Astrocyte (in vitro differentiated cells and primary cell): ENCODE measurements at regions not wholly inside any gene's neighbourhood (a gene's known extent, or its start where the extent isn't known, plus 50 kb on each side); places are given as distances from the start of the nearest gene placed in this dataset.
A peak's percentile ranks its signal among the peaks of the same experiment; 100 is the strongest.
"Not testable (repeated sequence)": the region's sequence is repeated elsewhere in the genome, so short reads cannot be mapped to it uniquely, and the experiment has no call there.

Experiments
- DNase-seq: peaks from one replicate; pipeline ENCODE4 v3.0.0-alpha.2; 2010; ENCODE audit warnings: low read depth
- FAIRE-seq: peaks from 2 replicates; lab custom pipeline; 2011; peaks lifted over from hg19 to GRCh38; lab: Jason Lieb, UNC
- H2AFZ ChIP-seq: 2 replicates; pipeline ENCODE4 v1.6.0; 2012; ENCODE audit warnings: low read depth, low read length, inconsistent platforms
- H3K27ac ChIP-seq: 2 replicates; pipeline ENCODE4 v1.5.1; 2011; ENCODE audit warnings: low read depth, low read length, inconsistent platforms
- H3K27me3 ChIP-seq: 2 replicates; pipeline ENCODE4 v1.6.0; 2011; ENCODE audit warnings: low read length, inconsistent platforms; ENCODE audit not compliant: insufficient read depth
- H3K36me3 ChIP-seq: 2 replicates; pipeline ENCODE4 v1.5.1; 2011; ENCODE audit warnings: low read length, inconsistent platforms; ENCODE audit not compliant: insufficient read depth
- H3K4me1 ChIP-seq: 2 replicates; pipeline ENCODE4 v1.5.1; 2011; ENCODE audit warnings: low read length, inconsistent platforms; ENCODE audit not compliant: insufficient read depth
- H3K4me2 ChIP-seq: 2 replicates; pipeline ENCODE4 v1.6.0; 2012; ENCODE audit warnings: low read length, inconsistent platforms
- H3K4me3 ChIP-seq: 2 replicates; pipeline ENCODE4 v1.5.1; 2011; ENCODE audit warnings: low read depth, mild to moderate bottlenecking, low read length, inconsistent platforms; ENCODE audit not compliant: insufficient read depth
- H3K79me2 ChIP-seq: 2 replicates; pipeline ENCODE4 v1.6.0; 2012; ENCODE audit warnings: mild to moderate bottlenecking, low read length, inconsistent platforms; ENCODE audit not compliant: insufficient read depth
- H3K9ac ChIP-seq: 2 replicates; pipeline ENCODE4 v1.6.0; 2012; ENCODE audit warnings: mild to moderate bottlenecking, low read length, inconsistent platforms
- H3K9me3 ChIP-seq: 2 replicates; pipeline ENCODE4 v1.5.1; 2012; ENCODE audit warnings: low read depth, mild to moderate bottlenecking, low read length, inconsistent platforms; ENCODE audit not compliant: insufficient read depth
- H4K20me1 ChIP-seq: 2 replicates; pipeline ENCODE4 v1.6.0; 2012; ENCODE audit warnings: low read length, inconsistent platforms; ENCODE audit not compliant: insufficient read depth
- H3K27ac Mint-ChIP-seq: one replicate; pipeline ENCODE4 v1.8.0; 2021; ENCODE audit warnings: mild to moderate bottlenecking, mixed read lengths; ENCODE audit not compliant: unreplicated experiment
- H3K27me3 Mint-ChIP-seq: one replicate; pipeline ENCODE4 v1.8.0; 2021; ENCODE audit warnings: low read depth, mixed read lengths; ENCODE audit not compliant: unreplicated experiment
- H3K36me3 Mint-ChIP-seq: one replicate; pipeline ENCODE4 v1.8.0; 2021; ENCODE audit warnings: low read depth, mixed read lengths; ENCODE audit not compliant: unreplicated experiment
- H3K4me1 Mint-ChIP-seq: one replicate; pipeline ENCODE4 v1.8.0; 2021; ENCODE audit warnings: low read depth, mixed read lengths; ENCODE audit not compliant: unreplicated experiment
- H3K4me3 Mint-ChIP-seq: one replicate; pipeline ENCODE4 v1.8.0; 2021; ENCODE audit warnings: mild to moderate bottlenecking, moderate library complexity, mixed read lengths; ENCODE audit not compliant: unreplicated experiment
- H3K9me3 Mint-ChIP-seq: one replicate; pipeline ENCODE4 v1.8.0; 2021; ENCODE audit warnings: mild to moderate bottlenecking, mixed read lengths; ENCODE audit not compliant: unreplicated experiment
- CTCF ChIP-seq: IDR thresholded peaks from 2 replicates; pipeline ENCODE4 v1.5.1; 2011; ENCODE audit warnings: low read depth, mild to moderate bottlenecking, inconsistent platforms, low read length, moderate library complexity; ENCODE audit not compliant: insufficient read depth
- EZH2 ChIP-seq: IDR thresholded peaks from 2 replicates; pipeline ENCODE4 v1.6.1; 2012; ENCODE audit warnings: mild to moderate bottlenecking, low read length, inconsistent platforms; ENCODE audit not compliant: insufficient read depth

DNA sequence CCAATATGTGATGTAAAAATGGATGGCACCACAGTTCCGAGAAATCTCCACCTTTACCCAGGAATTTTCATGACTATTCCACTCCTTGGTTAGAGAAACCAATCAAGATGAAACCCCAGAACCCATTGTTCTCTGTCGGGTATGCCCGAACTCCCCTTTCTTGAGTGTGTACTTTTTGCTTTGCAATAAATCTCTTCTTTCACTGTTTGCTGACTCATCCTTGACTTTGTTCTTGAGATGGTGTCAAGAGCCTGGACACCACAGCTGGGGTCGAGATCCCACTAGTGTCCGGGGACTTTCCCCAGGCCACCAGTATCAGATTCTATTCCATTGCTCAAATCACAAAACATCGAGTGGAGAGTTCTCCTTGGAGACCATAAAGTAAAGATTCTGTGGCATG, 240.9 kb downstream of the FAM72C start:
- H3K27ac ChIP-seq, H3K79me2 ChIP-seq, H3K4me2 ChIP-seq, H3K4me3 Mint-ChIP-seq, H2AFZ ChIP-seq, H3K4me1 ChIP-seq, H3K4me1 Mint-ChIP-seq, H3K9me3 ChIP-seq, H3K27me3 ChIP-seq, DNase-seq, H4K20me1 ChIP-seq, H3K27ac Mint-ChIP-seq, H3K9me3 Mint-ChIP-seq, H3K27me3 Mint-ChIP-seq, H3K4me3 ChIP-seq, H3K36me3 ChIP-seq, H3K9ac ChIP-seq, H3K36me3 Mint-ChIP-seq, FAIRE-seq: not testable (repeated sequence)

DNA sequence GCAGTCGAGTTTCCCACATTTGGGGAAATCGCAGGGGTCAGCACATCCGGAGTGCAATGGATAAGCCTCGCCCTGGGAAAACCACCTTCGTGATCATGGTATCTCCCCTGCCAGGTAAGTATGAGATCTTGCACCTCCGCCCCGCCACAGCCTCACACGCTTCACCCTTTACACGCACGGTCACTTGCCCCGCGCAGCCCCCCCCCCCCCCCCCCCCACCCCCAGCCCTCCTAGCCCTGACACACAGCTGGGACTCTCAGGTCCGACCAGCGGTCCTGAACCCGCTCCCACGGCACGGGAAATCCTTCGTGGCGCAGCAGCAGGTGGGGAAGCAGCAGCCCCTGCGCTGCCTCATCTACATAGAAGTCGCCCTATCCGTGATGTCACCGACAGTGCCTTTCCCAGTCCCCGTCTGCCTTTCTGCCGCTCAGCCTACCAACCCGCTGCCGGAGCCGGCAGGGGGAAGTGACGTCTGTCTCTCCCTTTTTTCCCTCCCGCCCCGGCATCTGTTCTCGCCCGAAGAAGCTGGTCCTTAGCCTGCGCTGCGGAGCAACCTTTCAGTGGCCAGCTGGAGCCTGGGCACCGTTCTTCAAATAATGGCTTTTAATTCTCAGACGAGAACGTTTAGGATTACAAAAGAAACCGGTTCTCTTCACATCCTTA, 242.2 kb downstream of the FAM72C start:
- not testable (repeated sequence) for H3K9me3 ChIP-seq, FAIRE-seq, H3K36me3 ChIP-seq, H4K20me1 ChIP-seq, H3K4me2 ChIP-seq, DNase-seq, H2AFZ ChIP-seq, H3K79me2 ChIP-seq, H3K4me1 Mint-ChIP-seq, H3K9ac ChIP-seq, H3K36me3 Mint-ChIP-seq, H3K4me3 ChIP-seq, H3K4me3 Mint-ChIP-seq, H3K9me3 Mint-ChIP-seq, H3K27me3 ChIP-seq, H3K4me1 ChIP-seq, H3K27ac ChIP-seq, H3K27me3 Mint-ChIP-seq
- peak overlapping the region; percentile 95 for H3K27ac Mint-ChIP-seq

- not testable (repeated sequence) for H3K27ac Mint-ChIP-seq, FAIRE-seq
Observed at GRCh38 chr1:143728802-143729448, 242.9 kb downstream of the FAM72C start.

GRCh38 chr1:143727263-143727662, 244.5 kb downstream of the FAM72C start:
- H2AFZ ChIP-seq = no peak overlapping the region
- FAIRE-seq (no peak), DNase-seq (no peak)
- H3K36me3 ChIP-seq = no peaks in the 10 kb centered on the region
- Mint-ChIP-seq H3K27me3 (no peaks in the 10 kb centered on the region), H3K27ac (no peak overlapping the region), H3K4me1 (no peaks in the 10 kb centered on the region), H3K9me3 (no peaks in the 10 kb centered on the region), H3K4me3 (no peak overlapping the region), H3K36me3 (no peaks in the 10 kb centered on the region)
- no peaks in the 10 kb centered on the region for H3K4me1 ChIP-seq
- H3K9ac ChIP-seq = no peak overlapping the region
- no peak overlapping the region for H3K27ac ChIP-seq
- TF ChIP-seq CTCF (no peak), EZH2 (no peak)
- H4K20me1 ChIP-seq = no peaks in the 10 kb centered on the region
- H3K79me2 ChIP-seq = no peaks in the 10 kb centered on the region
- H3K4me3 ChIP-seq = no peak overlapping the region
- no peaks in the 10 kb centered on the region for H3K27me3 ChIP-seq
- H3K4me2 ChIP-seq = no peak overlapping the region
- no peaks in the 10 kb centered on the region for H3K9me3 ChIP-seq

More at GRCh38 chr1:143728802-143729448, 242.9 kb downstream of the FAM72C start:
- not testable (repeated sequence) for H3K36me3 Mint-ChIP-seq, H2AFZ ChIP-seq, H3K4me2 ChIP-seq, H3K27me3 ChIP-seq, H3K9me3 Mint-ChIP-seq, H3K4me1 Mint-ChIP-seq, H3K9me3 ChIP-seq, H3K27ac ChIP-seq, H4K20me1 ChIP-seq, H3K4me3 Mint-ChIP-seq, H3K79me2 ChIP-seq, H3K27me3 Mint-ChIP-seq, H3K9ac ChIP-seq, H3K36me3 ChIP-seq, H3K4me3 ChIP-seq, H3K4me1 ChIP-seq, DNase-seq
